T-helper 9 cell (primary cell): ENCODE measurements at regions not wholly inside any gene's neighbourhood (a gene's known extent, or its start where the extent isn't known, plus 50 kb on each side); places are given as distances from the start of the nearest gene placed in this dataset.

Source experiments
- DNase-seq: peaks from one replicate; pipeline ENCODE4 v3.0.0-alpha.2; 2020

GRCh38 chr17:45729294-45729907 lies 54.7 kb upstream of the CRHR1 start:
- no peak for DNase-seq

- no peak for DNase-seq
Observed at GRCh38 chr17:45730192-45730591, 53.9 kb upstream of the CRHR1 start.

GRCh38 chr17:45731459-45731858 lies 52.7 kb upstream of the CRHR1 start:
- no peak for DNase-seq

GRCh38 chr17:45732926-45733505 lies 51.1 kb upstream of the CRHR1 start:
- DNase-seq: no peak

- no peak for DNase-seq
Observed at GRCh38 chr17:45733781-45734180, 50.3 kb upstream of the CRHR1 start.
